HG02642 (cell line): ENCODE measurements at regions not wholly inside any gene's neighbourhood (a gene's known extent, or its start where the extent isn't known, plus 50 kb on each side); places are given as distances from the start of the nearest gene placed in this dataset.
A peak's percentile ranks its signal among the peaks of the same experiment; 100 is the strongest.

Experiments used
- ATAC-seq: cut with Tn5 transposase; IDR thresholded peaks from one replicate; pipeline ENCODE4 v1.9.1; 2021; ENCODE audit warnings: mild to moderate bottlenecking; ENCODE audit not compliant: unreplicated experiment, poor library complexity

DNA sequence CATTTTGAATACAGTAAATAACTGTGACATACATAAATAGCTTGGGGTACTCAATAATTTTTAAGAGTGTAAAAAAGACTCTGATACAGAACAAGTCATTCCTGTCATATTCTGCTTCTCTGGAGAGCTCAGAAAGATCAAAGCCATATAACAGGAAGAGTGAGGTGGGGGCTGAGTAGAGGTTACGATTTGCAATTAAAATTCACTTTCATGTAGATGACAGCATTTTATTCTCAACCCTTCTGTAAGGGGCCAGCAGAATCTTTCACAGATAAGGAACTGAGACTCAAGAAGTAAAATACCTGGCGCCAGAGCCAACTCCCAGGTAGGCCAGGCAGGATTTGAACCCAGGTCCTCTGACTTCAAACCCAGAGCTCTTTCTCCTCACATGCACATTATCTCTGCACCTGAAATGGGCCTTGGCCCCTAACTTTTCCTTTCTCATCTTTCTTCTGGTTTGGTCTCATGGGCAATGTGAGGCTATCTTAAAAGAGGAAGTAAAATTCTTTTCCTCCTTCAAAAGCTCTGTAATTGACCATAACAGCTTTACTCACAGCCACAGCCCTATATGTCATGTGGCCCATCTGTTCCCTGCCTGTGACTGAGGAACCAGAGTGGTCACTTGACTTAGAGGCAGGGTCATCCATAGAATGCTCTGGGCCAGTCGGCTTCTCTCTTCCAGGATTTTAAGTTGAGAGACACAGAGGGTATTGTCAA, 80.9 kb upstream of the SYT6 start:
- peak; percentile 55 for ATAC-seq

GRCh38 chr1:114232691-114233090, 79.0 kb upstream of the SYT6 start:
- ATAC-seq, result no peak

DNA sequence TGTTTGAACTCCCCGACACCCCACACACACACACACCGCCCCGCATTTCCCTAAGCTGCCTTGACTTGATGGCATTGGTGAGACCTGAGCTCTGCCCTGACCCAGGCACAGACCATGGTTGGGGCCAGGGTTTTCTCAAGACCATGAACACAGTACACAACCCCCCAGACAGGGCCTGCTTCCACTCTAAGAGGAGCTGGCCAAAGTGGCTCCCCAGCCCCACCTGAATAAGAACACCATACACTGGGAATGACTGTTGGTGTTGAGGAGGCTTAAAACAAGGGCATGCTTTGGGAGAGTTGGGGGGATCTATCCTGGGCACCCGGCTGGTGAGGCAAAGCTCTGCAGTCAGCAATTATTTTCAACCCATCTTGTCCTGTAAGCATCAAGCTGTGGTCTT, 77.6 kb upstream of the SYT6 start:
- no peak for ATAC-seq

DNA sequence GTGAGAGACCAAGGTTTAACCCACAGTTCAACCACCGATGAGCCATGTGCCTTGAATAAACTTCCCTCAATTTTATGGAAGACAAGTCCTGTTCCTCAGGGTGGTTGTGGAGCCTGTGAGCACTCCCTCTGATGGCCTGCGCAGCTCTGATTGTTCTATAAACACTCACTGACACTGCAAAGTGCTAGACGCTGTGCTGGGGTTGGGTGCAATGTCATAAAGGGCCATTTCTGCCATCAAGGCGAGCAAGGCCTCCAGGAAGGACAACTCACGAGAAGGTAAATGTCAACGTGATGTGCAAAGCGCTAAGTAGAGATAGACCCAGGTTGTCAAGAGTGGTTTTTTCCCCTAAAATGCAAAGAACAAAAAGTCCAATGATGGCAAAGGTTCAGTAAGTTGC, 75.7 kb upstream of the SYT6 start:
- ATAC-seq, result no peak

- ATAC-seq, result no peak
Observed at GRCh38 chr1:114227059-114227458, 73.4 kb upstream of the SYT6 start.

- ATAC-seq, result no peak
Observed at GRCh38 chr1:114224196-114224907, 70.7 kb upstream of the SYT6 start.

DNA sequence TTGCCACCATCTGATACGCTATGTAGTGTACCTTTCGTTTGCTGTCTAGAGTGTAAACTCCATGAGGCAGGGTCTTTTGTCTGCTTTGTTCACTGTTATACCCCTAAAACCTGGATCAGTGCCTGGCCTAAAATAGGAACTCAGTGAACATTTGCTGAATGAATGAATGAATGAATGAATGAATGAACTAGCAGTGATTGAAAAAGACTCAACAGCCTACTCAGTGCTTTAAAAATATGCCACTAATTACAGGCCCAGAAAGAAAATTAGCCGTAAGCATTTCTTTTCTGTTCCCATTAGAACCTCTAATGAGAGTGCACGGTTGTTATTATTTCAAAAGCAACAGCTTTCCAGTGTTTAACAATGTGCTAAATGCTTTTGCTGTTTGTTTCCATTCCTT, 69.3 kb upstream of the SYT6 start:
- ATAC-seq, result no peak

GRCh38 chr1:114219172-114219868, 65.7 kb upstream of the SYT6 start:
- no peak for ATAC-seq

DNA sequence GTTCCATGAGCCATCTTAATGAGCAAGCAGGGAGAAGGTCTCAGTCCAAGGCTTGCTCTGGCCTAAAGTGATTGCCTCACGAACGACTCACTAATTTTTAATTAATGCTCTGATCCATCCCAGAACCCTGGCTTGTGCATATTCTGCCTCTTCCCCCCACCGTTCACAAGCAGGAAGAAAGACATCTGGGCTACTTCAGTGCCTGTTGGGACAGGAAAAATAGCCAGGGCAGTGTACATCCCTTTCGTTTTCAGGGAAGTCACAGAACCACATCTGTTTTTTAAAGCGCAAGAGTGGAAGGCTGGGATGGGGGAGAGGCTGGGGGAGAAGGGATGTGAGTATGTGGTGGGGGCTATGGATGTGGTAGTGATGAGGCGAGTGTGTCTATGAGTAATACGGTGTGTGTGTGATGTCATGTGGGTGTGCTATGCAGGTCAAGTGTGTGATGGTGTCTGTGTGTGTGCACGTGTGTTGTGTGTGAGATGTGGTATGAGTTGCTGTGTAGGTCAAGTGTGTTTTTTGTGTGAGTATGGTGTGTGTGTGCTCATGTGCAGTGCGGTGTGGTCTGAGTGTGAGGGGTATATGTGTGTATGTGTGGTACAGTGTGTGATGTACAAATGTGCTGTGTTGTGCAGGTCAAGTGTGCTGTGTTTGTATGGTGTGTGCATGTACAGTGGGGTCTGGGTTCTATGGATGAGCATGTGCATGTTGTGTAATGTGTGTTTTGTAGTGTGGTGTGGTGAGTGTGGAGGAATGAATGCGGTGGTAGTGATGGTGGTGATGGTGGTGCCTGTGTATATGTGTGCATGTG, 64.9 kb upstream of the SYT6 start:
- ATAC-seq, result no peak

GRCh38 chr1:114216431-114217173, 62.9 kb upstream of the SYT6 start:
- no peak for ATAC-seq

DNA sequence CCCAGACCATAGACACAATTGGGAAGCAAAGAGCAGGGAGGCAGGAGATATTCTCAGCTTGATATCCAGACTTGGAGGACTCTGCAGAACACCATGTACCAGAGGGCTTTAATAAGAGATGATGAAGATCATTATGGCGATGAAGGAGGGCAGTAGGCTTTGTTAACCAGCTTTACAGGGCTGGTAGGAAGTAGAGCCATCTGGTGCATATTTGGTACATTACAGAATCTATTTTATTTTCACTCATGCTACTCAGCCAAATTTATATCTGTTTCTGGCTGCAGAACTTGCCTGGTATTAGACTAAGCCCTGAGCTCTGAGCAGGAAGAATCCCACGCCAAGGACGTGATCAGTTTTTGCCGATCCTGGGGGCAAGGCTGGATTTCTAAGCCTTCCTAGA, 61.8 kb upstream of the SYT6 start:
- ATAC-seq, result no peak

DNA sequence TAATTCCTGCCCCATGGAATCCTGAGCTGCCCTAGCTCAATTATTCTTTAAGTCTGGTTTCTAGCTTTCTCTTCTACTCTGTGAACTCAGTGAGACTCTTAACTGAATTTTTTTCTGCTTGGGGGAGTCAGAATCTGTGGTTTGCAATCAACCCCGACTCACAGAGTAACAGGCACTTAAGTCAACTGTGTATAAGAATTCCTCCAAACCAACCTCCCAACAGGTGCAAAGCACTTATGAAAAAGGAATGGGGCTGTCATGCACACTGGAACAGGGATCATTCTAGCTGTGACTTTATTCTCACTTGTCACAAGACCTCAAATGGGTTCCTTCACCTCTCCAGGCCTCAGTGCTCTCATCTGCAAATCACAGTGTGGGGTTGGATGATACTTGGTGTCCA, 60.3 kb upstream of the SYT6 start:
- ATAC-seq, result no peak

DNA sequence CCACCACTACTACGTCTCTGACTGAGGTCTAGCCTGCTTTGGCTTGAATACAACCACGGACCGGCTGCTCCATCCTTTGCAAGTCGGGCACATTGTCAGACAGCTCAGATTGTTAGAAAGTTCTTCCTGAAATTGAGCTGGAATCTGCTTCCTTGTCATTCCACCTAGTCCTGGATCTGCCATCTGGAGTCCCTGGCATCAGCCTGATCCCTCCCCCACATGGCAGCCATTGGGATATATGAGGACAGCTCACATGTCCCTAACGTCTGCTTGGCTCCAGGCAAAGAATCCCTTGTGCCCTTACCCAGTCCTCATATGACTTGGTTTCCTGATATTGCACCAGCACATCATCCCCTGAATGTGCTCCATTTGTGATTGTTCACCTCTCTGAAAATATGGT, 56.3 kb upstream of the SYT6 start:
- no peak for ATAC-seq

- ATAC-seq, result no peak
Observed at GRCh38 chr1:114208714-114209113, 55.0 kb upstream of the SYT6 start.

- ATAC-seq, result no peak
Observed at GRCh38 chr1:114208106-114208505, 54.4 kb upstream of the SYT6 start.

- ATAC-seq, result no peak
Observed at GRCh38 chr1:114207635-114208034, 54.0 kb upstream of the SYT6 start.

- ATAC-seq, result no peak
Observed at GRCh38 chr1:114206392-114206791, 52.7 kb upstream of the SYT6 start.

- no peak for ATAC-seq
Observed at GRCh38 chr1:114203595-114204128, 50.0 kb upstream of the SYT6 start.
